ENCODE measurements at regions not wholly inside any gene's neighbourhood (a gene's known extent, or its start where the extent isn't known, plus 50 kb on each side); places are given as distances from the start of the nearest gene placed in this dataset.
"Not testable (repeated sequence)": the region's sequence is repeated elsewhere in the genome, so short reads cannot be mapped to it uniquely, and the experiment has no call there.

DNA sequence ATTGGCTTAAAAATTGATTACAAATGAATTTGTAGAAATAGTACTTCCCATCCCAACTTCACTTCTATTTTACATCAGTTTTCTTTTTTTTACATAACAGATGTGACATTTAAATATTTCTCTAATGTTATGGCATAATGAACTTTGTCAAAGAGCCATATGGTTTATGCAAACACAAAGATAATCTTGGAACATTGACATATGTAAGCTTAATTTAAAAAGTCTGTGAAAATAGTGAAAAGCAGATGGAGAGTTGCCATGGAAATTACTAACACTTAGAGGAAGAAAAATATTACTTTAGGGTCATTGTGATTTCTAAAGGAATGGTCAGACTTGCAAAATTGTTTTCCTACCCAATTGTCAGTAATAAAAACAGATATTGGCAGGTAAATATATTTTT lies 232.4 kb downstream of the AEBP2 start:
- no peak for DNase-seq

DNA sequence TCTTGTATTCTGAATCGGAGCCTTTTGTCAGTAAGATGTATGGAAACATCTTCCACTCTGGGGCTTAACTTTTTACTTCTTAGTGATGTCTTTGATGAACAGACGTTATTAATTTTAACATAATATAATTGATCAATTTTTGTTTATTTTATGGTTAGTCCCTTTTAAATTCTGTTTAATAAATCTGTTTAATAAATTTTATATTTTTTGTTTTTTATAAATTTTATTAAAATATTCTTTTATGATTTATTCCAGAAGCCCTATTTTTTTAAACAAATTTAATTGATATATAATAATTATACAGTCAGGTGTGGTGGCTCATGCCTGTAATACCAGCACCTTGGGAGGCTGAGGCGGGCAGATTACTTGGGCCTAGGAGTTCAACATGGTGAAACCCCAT lies 235.1 kb downstream of the AEBP2 start:
- DNase-seq, result no peak

DNA sequence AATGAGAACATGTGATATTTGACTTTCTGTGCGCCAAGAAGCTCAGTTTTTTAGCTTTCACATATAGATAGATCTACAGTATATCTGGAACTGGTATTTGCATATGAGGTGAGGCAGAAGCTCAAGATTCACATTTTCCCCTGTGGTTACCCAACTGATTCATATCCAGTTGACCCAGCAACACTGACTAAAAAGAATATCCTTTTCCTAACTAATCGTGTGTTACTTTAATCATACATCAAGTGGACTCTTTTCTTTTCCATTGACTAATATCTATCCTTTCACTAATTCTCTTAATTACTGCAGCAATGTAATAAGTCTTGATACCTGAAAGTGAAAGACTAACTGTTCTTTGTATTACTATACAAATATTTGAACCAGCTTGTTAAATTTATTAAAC lies 236.1 kb downstream of the AEBP2 start:
- no peak for DNase-seq

DNA sequence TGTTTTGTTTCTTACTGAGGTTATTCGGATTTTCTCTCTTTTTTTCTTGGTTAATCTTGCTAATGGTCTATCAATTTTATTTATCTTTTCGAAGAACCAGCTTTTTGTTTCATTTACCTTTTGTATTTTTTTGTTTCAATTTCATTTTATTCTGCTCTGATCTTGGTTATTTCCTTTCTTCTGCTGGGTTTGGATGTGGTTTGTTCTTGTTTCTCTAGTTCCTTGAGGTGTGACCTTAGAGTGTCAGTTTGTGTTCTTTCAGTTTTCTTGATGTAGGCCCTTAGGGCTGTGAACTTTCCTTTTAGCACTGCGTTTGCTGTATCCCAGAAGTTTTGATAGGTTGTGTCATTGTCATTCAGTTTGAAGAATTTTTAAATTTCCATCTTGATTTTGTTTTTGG lies 239.2 kb downstream of the AEBP2 start:
- DNase-seq, result not testable (repeated sequence)

DNA sequence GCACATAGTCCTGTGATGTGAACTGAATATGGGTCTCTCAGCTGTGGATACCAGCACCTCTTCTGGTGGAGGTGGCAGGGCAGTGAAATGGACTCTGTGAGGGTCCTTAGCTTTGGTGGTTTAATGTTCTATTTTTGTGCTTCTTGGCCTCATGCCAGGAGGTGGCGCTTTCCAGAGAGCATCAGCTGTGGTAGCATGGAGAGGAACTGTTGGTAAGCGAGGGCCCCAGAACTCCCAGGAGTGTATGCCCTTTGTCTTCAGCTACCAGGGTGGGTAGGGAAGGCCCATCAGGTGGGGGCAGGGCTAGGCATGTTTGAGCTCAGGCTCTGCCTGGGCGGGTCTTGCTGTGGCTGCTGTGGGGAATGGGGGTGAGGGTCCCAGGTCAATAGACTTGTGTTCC lies 241.7 kb downstream of the AEBP2 start:
- no peak for DNase-seq

DNA sequence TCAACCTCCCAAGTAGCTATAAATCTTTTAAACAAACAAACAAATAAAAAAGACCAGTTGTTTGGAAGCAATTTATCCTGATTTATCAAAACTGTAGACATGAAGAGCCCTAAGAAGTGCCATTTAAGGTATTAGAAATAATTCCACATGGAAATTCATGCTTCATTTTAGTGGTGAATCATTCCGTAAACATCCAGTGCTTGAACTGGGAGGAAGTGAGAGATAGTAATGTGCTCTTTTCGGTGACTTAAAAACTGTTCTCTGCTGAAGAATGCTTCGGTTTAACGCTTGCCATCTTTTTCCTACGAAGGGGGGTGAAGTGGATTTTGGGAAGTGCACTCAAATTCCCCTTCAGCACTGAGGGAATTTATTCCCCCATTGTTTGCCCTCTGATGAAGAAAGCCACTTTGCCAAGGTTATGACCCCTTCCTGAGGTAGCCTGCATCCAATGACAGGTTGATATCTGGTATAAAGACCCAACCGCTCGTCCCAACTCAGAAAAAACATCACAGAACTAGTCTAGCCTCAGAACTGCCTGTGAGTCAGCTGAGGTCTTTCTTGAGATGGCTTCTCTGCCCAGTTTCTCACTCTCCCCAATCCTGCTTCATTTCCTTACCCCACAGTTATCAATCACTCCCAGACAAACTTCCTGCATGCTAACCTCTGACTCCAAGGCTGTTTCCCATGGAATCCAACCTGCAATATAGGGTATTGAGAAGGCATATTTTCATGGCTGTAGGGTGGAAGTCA lies 244.1 kb downstream of the AEBP2 start:
- no peak for DNase-seq

DNA sequence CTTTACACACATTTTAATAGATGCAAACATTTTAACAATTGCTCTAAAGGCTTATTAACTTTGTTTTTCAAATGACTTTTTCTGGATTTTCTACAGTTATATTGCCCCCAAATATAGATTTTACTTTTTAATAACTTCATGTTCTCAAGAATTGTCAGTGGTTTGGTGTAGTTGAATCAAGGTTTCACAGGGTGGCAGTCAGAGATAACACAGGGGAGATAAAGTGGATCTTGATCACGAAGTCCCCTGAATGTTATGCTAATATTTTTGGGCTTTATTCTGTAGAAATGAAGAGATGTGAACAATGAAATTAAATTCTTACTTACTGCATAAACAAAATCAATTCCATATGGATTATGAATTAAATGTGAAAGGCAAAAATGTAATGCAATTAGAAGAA lies 248.1 kb downstream of the AEBP2 start:
- no peak for DNase-seq

DNA sequence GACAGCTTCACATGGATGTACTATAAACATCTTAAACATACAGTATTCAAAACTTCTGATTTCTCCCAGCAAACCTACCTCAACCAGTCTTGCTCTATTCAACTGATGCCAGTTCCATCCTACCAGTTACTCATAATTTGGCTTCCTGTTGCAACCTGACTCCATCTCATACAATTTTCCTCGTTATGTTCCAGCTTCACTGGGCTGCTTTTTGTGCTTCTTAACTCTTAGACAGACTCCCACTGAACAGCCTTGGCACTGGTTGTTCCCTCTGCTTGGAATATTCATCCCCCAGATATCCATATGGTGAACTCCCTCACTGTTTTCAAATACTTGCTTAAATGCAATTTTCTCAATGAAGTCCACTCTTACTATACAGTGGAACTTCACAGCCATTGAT lies 249.2 kb downstream of the AEBP2 start:
- DNase-seq, result no peak

DNA sequence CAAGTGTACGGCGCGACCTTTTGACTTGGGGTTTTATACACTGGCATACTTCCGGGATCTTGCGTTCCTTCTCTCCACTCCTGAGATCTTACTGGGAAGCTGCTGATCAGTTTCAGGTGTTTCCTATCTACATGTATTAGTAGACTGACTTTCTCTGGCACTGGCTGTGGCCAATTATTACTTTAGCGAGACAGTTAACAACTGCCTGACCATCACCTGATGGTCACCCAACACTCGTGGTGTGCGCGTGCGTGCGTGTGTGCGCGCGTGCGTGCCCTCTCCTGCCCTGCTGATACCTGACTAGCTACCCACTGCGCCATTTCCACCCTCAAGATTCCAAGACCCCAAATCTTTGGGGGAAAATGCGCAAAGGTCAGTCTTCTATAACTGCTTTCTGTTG lies 249.9 kb downstream of the AEBP2 start:
- no peak for DNase-seq

DNA sequence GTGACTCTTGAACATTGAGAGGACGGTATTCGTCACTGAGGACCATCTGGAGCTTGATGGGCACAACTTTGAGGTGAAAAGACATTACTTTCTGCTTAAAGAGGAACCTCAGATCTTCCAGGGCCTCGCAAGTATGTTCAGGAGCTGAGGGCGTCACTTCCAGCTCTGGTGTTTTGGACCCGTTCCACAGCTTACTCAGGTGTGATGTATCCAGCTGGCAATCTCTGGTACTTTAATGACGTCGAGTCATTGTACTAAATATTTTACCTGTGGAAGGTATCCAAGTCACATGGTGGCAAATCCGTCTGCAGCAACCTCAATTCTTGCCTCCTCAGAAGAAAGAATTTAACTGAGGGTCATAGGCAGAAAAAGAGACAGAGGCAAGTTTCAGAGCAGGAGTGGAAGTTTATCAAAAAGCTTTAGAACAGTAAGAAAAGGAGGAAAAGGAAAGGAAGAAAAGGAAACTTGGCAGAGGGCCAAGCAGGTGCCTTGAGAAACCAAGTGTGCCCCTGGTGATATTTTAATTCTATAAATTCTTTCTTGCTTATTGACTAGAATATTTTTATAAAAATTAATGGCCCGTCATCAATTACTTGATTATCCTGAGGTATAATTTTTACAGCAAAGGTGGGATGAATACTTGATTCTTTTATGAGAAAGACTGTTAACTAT lies 250.6 kb downstream of the AEBP2 start:
- DNase-seq, result peak; percentile 26

DNA sequence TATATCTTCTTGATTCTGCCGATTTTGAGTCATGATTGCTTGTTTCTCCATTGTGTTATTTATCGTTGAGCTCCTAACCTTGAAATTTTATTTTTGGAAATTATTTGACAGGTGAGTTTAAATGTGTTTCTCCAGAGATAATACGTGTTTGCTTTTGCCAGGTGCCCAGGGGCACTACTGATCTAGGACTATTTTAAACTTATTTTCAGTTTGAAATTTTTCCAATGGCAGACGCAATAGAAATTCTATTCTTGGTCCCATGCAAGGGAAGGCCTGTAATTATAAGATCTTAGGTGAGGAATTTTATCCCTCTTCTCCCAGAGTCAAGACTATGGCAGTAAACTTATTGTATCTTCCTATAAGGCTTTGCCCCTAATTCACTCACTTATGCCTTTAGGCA lies 252.8 kb downstream of the AEBP2 start:
- DNase-seq, result no peak

DNA sequence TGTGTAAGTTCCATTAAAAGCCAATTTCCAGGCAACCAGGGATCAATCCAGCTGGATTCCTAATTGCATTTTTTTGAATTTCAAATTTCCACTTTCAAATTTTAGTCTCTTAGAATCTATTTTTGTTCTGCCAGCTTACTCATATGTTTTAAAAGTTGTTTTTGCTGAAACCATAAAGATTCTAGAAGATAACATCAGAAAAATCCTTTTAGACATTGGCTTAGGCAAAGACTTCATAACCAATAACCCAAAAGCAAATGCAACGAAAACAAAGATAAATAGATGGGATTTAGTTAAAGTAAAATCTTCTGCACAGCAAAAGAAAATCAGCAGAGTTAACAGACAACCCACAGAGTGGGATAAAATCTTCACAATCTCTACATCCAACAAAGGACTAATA lies 253.3 kb downstream of the AEBP2 start:
- DNase-seq, result no peak

DNA sequence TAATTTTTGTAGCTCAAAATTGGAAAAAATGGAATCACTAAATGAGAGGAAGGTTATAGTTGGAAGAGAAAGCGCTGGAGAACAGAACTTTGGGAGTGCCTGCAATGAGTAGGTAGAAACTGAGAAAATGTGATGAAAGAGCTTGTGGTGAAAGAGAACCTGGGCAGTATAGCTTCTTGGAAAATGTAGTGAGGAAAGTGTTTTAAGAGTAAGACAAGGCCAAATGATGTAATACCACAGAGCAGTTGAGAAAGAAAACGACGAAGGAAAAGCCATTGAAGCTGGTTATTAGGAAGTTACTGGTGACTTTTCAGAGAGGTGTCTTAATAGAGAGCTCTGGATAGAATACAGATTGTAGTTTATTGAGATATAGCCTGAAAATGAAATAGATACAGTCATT lies 255.3 kb downstream of the AEBP2 start:
- no peak for DNase-seq

DNA sequence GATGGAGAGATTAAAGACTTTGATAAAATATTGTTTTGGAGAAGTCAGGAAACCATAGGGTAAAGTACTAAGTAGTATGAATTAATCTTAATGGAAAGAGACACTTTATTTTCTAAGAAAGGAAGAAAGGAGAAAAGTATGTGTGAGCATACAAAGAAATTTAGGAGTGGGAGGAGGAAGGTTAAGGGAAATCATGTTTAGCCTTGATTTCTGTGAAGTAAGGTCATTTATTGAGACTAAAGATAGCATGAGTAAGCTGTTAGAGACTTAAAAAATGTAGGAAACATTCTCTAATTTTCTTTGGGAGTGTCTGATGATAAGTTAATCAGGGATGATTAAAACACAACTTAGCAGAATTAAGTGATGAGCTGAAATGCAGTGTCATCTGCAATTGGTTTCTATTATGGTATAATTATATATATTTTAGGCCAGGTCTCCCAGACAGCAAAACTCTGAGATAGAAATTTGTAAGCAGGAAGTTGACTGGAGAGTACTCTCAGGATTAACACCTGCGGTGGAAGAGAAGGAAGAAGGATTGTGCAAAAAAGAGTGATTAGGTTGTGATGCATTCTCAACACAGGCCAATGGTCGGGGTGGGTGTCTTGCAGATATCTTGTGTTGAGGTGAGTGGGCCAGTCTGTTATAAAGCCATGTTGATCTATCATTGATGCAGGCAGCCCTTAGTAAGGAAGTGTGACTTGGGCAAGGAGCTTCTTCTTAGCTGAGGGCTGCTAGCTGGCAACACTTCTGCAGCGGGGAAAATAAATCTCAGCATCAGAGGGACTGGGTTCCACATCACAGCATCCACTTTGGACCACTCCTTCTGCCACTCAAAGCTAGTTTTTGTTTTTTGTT lies 256.2 kb downstream of the AEBP2 start:
- no peak for DNase-seq

DNA sequence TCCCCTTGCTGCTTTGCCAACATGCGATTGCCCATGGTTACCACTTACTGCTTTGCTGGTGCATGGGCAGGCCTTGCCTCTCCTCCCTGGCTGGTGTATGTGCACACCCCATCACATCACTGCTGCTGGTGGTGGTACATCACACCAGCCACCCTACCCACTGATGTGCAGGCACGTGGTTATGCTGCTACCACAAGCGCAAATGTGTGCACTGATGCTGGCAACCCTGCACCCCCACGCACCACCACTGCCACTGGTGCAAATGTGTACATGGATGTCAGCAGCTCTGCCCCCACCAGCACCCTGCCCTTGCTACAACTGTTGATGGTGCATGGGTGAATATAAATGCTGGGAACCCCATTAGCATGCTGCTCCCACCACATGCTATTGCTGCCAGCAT lies 261.7 kb downstream of the AEBP2 start:
- no peak for DNase-seq

DNA sequence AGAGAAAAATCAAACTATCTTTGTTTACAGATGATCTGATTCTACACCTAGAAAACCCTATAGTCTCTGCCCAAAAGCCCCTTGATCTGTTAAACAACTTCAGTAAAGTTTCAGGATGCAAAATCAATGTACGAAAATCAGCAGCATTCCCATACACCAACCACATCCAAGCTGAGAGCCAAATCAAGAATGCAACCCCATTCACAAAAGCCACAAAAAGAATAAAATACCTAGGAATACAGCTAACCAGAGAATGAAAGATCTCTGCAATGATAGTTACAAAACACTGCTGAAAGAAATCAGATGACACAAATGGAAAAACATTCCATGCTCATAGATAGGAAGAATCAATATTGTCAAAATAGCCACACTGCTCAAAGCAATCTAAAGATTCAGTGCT lies 265.7 kb downstream of the AEBP2 start:
- no peak for DNase-seq

DNA sequence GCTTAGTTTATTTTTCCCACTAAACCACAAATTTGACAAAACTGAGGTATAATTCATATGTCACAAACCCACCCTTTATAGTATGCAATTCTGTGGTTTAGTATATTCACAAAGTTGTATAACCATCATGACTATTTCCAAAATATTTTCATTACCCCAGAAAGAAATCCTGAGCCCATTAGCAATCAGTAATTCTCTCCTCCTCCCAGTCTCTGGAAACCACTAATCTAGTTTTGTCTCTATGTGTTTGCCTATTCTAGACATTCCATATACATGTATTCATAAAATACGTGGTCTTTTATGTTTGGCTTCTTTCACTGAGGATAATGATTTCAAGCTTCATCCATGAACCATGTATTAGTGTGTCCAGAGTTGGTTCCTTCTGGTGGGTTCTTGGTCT lies 267.6 kb downstream of the AEBP2 start:
- no peak for DNase-seq

DNA sequence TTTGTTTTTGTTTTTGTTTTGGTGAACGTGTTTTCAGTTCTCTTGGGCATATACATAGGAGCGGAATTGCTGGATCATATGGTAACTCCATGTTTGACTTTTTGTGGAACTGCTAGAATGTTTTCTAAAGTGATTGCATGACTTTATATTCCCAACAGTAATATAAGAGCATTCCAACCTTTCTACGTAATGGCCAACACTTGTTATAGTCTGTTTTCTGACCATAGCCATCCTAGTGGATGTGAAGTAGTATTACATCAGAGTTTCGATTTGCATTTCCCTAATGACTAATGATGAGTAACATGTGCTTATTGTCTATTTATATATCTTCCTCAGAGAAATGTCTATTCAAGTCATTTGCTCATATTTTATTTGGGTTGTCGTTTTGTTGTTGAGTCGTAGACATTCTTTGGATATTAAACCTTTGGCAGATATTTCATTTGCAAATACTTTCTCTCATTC lies 268.7 kb downstream of the AEBP2 start:
- no peak for DNase-seq

DNA sequence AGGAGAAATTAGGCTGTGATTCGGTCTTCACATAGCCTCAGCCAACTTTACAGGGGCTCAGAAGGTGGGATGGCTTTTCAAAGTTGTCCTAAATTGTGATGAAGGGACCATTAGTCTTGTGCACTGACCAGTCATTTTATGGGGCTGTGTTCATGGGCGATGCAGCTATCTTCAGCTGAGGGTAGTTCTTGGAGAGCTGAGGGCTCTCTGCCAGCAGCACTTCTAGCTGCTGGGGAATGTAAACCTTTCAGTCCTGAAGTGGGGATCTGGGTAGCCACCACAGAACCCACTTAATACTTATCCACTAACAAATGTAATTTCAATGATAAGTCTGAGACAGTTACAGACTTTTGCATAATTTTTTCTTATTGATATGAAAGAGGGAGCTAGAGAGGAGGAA lies 270.6 kb downstream of the AEBP2 start:
- no peak for DNase-seq

DNA sequence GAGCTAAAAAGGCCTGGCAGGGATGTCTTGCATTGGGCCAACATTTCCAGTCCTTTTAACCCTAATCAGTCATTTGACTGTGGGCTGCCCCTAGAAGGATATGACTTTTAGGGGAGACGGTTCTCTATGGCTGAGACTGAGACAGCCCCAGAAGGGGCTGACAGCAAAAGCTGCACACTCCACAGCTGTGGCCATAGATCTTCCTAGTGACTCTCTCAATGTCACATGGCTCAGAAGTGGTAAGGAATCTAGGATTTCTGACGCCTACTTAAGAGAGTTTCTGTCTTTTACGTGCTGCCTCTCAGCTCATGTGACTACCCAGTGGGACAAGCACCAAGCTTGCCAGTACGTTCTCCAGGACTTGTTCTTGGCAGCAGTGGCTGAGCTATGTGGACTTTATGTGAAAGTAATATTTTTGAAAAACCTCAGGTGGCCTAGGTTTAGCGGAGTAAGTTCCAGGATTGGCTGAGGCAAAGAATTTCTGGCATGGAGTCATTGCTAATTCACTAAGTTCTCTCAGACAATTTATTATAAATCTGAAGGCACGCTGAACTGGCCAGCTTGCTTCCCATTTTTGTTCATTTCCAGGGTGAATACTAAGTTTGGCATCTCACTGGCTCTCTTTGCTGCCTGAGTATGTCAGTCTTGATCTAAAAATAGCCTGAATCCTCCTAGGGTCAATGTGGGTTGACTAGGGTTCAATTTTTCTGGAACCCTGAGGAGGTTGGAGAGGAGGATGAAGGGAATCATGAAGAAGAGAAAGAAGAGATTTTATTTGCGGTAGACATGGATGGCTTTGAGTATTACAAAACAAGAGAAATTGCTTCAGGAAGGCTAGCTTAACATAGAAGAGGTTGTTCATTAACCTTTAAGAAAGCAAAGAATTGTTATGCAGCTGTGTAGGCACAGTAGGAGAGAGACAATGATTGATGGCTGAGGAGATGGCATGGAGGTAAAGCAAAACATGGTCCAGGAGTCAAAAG lies 271.8 kb downstream of the AEBP2 start:
- DNase-seq, result no peak

DNA sequence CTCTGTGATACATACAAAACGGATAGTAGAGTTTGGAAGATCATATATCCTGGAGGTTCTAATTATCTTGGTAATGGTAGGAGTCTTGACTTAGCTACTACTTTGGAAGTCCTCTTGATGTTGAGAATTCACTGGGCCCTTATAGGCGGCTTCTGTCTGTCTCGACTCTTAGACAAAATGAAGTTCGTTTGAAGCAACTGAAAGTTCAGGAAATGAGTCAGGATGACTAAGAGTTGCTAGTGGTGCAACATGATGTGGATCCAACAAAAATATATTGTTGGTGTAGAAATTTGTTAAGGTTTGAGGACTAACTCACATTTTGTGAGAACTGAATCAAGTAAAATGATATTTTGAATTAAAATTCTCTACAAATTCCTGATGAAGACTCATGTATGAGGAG lies 272.7 kb downstream of the AEBP2 start:
- DNase-seq, result no peak

DNA sequence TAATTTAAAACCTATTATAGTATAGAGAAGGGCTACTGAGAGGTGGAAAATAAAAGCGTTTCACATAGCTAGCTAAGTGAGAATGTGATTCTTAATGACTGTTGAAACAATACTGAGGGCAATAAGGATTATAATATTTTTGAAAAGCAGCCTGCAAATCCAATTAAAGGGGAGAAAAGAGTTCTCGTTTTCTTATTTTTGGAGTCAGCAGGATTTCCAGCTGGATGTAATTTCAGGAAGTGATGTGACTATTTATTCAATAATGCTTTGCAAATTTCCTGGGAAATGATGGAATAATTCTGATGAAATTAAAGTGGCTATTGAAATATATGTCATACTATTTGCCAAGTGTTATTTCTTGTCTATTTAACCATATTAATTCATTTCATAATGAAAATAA lies 279.1 kb downstream of the AEBP2 start:
- no peak for DNase-seq

DNA sequence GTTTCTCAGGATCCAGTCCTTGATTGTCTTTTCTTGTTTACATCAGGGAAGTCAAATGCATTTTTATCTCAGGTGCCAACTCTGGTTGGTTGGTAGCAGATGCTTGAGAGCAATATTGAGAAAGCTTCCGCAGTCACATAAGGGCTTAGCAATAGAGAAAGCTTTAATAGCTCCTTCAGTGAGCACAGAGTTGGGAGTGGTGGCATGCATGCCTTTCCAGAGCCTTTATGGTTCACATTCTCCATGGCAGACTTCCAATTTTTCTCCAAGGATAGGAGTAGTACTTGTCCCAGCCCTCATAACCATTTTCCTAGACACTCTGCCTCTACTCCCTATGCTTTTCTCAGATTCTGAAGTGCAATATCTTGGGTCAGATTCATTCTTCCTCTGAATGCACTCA lies 280.4 kb downstream of the AEBP2 start:
- peak; percentile 78 for DNase-seq

Data from DMS79 (cell line).